GM19324 (cell line): ENCODE measurements at regions not wholly inside any gene's neighbourhood (a gene's known extent, or its start where the extent isn't known, plus 50 kb on each side); places are given as distances from the start of the nearest gene placed in this dataset.

Experiments
- ATAC-seq: cut with Tn5 transposase; IDR thresholded peaks from one replicate; pipeline ENCODE4 v1.9.1; 2021; ENCODE audit warnings: mild to moderate bottlenecking, moderate library complexity; ENCODE audit not compliant: unreplicated experiment, low FRiP score

DNA sequence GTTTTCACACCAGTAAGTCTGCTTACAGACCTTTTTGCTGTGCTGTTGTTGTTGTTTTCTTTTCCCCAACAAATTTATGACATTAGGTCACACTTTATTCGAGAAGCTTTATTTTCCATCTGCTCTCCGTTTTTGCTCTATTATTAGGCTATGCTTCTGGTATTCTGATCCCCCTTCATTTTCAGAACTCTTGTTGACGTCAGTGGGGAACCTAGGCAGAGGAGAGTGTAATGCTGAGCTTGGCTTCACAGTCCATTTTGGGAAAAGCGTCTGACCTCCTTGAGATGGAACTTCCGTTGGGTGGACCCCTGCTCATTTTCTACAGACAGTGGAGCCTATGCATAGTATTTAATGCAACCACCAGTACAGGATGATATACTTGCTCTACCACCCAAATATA lies 387.9 kb upstream of the MEF2C start:
- ATAC-seq, result no peak

DNA sequence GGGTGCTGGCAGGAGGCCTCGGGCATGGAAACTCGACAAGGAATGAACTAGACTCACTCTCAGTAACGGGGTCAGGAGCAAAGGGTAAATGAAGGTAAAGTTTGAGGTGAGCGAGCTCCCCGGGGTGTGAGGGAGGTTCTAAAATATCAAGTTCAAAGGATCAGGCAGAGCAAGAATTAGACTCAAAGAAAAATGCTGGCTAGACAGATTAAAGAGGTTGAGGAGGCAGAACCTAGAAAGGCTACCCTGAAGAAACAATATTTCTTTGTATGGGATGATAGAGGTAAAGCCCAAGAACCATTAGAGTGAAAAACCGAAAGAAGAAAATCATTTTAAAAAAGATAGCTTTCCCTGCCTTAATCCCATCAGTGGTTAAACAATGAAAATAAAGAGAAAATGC lies 386.7 kb upstream of the MEF2C start:
- no peak for ATAC-seq

DNA sequence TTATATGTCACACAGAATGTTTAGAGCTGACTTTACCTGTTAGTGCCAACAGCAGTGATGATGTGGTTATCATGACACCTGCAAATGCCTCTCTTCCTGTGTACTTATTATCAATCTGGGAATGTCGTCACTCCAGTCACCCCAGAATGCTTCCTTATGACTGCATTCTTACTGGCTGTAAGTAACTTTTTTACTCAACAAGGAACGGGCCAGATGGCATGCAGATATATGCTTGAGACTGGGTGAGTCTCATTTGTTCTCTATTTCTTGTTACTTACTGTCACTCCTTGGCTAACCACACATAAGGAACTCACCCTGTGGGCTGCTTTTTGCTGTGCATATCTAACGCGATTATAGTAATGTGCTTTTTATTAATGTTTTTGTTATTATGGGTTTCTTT lies 385.5 kb upstream of the MEF2C start:
- no peak for ATAC-seq

DNA sequence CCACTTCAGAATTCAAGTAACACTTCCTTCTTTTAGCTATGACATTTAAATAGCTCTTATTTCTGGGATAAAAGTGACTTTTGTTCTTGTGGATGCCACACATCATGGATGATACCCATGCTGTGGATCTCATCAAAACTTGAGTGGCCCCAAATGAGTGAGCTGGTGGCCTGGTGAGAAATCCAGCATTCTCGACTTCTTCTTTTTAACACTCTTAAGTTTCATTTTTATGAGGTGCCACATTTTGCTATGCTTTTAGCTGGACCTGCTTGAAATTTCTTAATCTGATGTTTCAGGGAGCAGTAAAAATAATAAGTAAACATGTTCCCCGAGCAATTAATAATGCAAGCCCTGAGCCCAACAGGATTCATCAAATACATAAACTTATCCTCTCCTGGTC lies 384.8 kb upstream of the MEF2C start:
- no peak for ATAC-seq

DNA sequence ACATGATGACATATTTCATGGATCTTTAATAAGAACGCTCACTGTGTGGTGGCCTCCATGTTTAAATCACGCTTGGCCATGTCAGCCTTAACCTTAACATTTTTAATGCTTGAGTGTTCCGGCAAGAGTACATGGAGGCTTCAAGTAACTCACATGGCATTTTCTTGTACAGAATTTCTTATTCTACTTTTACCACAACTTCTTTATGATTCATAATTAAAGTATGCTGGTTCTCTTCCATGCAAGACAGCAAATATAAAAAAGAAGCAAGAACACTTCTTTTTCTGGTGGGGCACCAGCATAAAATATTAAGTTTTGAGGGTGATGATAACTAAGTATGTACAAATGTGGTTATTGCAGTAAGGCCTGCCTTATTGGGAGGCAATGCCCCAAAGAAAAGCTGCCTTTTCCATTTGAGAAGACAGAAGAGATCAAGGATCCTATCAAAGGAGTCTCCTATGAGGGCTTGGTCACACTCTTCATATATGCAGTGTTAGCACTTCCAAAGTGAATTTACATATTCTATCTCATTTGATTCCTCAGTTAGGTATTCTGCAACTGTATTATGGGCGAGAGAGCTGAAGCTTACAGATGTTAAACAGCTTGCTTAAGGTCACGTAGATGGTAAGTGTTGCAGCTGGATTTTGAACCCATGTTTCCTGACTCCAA lies 382.7 kb upstream of the MEF2C start:
- ATAC-seq, result no peak

- ATAC-seq, result no peak
Observed at GRCh38 chr5:89263846-89264245, 380.9 kb upstream of the MEF2C start.

GRCh38 chr5:89262030-89262429 lies 379.0 kb upstream of the MEF2C start:
- no peak for ATAC-seq

DNA sequence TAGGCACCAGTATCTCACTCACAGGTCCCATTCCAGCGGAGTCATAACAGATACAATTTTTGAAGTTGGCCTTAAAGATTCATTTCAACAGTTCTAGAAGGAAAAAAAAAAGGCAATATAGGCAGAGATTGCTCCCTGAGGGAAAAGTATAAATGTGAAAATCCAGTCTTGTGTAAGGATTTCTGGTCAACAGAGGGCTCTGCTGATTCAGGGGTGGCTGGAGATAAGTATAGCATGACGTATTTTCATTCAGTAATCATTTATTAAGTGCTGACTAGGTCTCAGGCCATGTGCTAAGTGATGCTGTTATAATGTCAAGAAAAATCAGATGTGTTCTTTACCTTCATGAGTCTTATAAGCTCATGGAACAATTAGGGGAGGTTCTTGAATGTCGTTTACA lies 377.3 kb upstream of the MEF2C start:
- ATAC-seq, result no peak

GRCh38 chr5:89255845-89256463 lies 373.0 kb upstream of the MEF2C start:
- ATAC-seq, result no peak

GRCh38 chr5:89253666-89254352 lies 370.8 kb upstream of the MEF2C start:
- no peak for ATAC-seq

- ATAC-seq, result no peak
Observed at GRCh38 chr5:89246864-89247263, 363.9 kb upstream of the MEF2C start.

GRCh38 chr5:89246252-89246651 lies 363.3 kb upstream of the MEF2C start:
- ATAC-seq, result no peak

DNA sequence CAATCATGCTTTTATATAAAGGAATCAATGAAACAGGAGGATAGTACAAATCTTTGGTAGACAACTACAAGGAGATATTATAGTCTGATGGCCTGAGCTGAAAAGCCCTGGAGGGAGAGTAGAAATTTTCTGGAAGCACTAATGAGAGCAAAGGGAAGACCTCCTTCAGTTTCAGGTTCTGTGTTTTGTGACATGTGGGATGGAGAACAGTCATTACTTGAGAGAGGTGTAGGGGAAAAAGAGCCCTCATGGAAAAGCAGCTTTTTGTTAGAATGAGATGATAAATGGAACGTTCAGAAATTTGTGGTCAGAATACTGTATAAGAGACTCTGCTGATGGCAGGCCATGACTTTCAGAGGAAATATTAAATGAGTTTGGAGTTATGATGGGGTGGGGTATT lies 360.6 kb upstream of the MEF2C start:
- ATAC-seq, result no peak

GRCh38 chr5:89241186-89241585 lies 358.2 kb upstream of the MEF2C start:
- ATAC-seq, result no peak

- no peak for ATAC-seq
Observed at GRCh38 chr5:89236900-89237299, 353.9 kb upstream of the MEF2C start.

- ATAC-seq, result no peak
Observed at GRCh38 chr5:89233462-89233861, 350.5 kb upstream of the MEF2C start.

- ATAC-seq, result peak; percentile 83
Observed at GRCh38 chr5:89232139-89232603, 349.2 kb upstream of the MEF2C start.

- no peak for ATAC-seq
Observed at GRCh38 chr5:89230178-89230577, 347.2 kb upstream of the MEF2C start.

GRCh38 chr5:89229331-89230070 lies 346.5 kb upstream of the MEF2C start:
- no peak for ATAC-seq

DNA sequence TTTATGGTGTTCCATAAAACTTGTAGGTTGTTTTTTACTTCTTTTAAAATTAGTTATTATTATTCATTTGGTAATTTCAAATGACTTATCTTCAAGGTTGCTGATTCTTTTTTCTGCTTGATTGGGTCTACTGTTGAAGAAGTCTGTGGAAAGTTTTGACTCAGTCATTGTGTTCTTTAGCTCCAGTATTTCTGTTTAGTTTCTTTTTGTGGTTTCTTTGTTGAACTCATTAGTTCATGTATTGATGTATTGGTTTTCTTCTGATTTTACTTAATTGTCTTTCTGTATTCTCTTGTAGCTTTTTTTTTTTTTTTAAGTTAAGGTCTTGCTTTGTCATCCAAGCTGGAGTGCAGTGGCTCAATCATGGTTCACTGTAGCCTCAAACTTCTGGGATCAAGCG lies 345.4 kb upstream of the MEF2C start:
- ATAC-seq, result no peak

GRCh38 chr5:89218364-89218763 lies 335.4 kb upstream of the MEF2C start:
- no peak for ATAC-seq
